ENCODE measurements at regions not wholly inside any gene's neighbourhood (a gene's known extent, or its start where the extent isn't known, plus 50 kb on each side); places are given as distances from the start of the nearest gene placed in this dataset.

DNA sequence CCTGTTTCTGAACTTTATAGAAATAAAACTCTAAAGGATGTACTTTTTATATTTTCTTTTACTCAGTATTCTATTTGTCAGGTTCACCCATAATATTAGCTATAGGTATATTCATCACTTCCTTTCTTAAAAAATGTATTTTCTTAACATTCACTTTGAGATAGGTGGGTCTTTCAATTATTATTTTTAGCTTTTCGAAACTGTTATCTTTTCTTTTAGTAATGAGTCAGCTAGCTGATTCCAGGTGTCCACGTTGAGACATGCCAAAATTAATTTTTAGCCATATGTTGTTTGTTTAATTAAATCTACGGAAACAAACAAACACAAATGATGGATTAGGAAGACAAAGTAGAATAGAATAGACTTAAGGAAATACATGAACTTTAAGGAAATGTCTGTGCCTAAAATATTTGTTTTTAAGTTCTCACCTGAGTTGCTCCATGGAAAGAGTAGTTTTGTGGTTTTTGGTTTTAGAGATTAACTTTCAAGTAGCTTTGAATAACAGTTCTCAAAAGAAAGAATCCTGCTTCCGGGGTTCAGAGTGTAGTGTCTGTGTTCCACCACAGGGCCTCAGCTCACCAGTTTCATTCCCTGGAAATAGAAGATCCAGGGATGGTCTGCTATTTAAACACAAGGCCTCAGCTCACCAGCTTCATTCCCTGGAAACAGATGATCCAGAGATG, 435.0 kb downstream of the HAO1 start:
- no peak overlapping the region for H2BK20ac ChIP-seq (ENCODE audit: low read depth, low read length)
- ATAC-seq (ENCODE audit: low read depth) = no peak
- no peaks in the 10 kb centered on the region for H3K79me1 ChIP-seq (ENCODE audit: low read depth in 1 of 2, low read length in 2 of 2)
- no peak overlapping the region for H2AFZ ChIP-seq (replicated peaks; ENCODE audit: low read length, poor library complexity)
- dilution Hi-C loops (cut with HindIII; ENCODE audit: low sequenced_read_pairs, unreplicated experiment) (no loop called here), in situ Hi-C loops (cut with MboI; ENCODE audit: low sequenced_read_pairs) (no loop called here), intact Hi-C loops (cut with micrococcal nuclease) (no loop called here)
- H2BK120ac ChIP-seq (ENCODE audit: low read depth, low read length) = no peak overlapping the region
- H3K18ac ChIP-seq (ENCODE audit: low read depth, low read length) = no peak overlapping the region
- CTCF ChIA-PET = no interaction called here
- no peaks in the 10 kb centered on the region for H3K9me1 ChIP-seq (ENCODE audit: insufficient read depth, low read length)
- H3K27ac ChIP-seq (ENCODE audit: insufficient read depth, low read length) = no peak overlapping the region
- POLR2A ChIA-PET (ENCODE audit: unreplicated experiment) = no interaction called here
- DNase-seq = no peak
- H3K4me3 ChIP-seq (ENCODE audit: insufficient read depth, low read depth, low read length) = no peak overlapping the region
- H4K8ac ChIP-seq (ENCODE audit: low read depth in 2 of 2, low read length in 2 of 2) = no peak overlapping the region
- no peak overlapping the region for H2BK15ac ChIP-seq (ENCODE audit: low read depth, low read length)
- no peak overlapping the region for H4K91ac ChIP-seq (ENCODE audit: insufficient read depth, low read depth, low read length)
- H2AK9ac ChIP-seq (replicated peaks; ENCODE audit: low read depth, low read length, poor library complexity) = no peak overlapping the region
- no peak overlapping the region for H3K23ac ChIP-seq (ENCODE audit: low read depth, low read length)
- no peak overlapping the region for H3K4me2 ChIP-seq (ENCODE audit: low read depth, low read length)
- H4K20me1 ChIP-seq (ENCODE audit: insufficient read depth, low read length) = no peaks in the 10 kb centered on the region
- no peak overlapping the region for H3K9ac ChIP-seq (ENCODE audit: low read depth, low read length)
- BruUV-seq (replicated peaks) = no TSS peak
- no peaks in the 10 kb centered on the region for H3K36me3 ChIP-seq (ENCODE audit: control insufficient read depth, insufficient read depth, low read length)
- H3K4ac ChIP-seq (ENCODE audit: low read depth, low read length) = no peak overlapping the region
- H3K27me3 ChIP-seq (ENCODE audit: control insufficient read depth, insufficient read depth, low read length) = no peaks in the 10 kb centered on the region
- H3K14ac ChIP-seq (replicated peaks; ENCODE audit: low read depth, low read length) = no peak overlapping the region
- H4K5ac ChIP-seq (ENCODE audit: low read depth, low read length) = no peak overlapping the region
- H2AK5ac ChIP-seq (ENCODE audit: low read depth, low read length) = no peak overlapping the region
- H2BK5ac ChIP-seq (ENCODE audit: low read depth, low read length, poor library complexity, severe bottlenecking) = no peak overlapping the region
- no CpG with 5 or more reads among the region's 4 CpGs for WGBS, 2 experiments (ENCODE audit: extremely low coverage in 2 of 2, insufficient read length in 1 of 2)
- no peaks in the 10 kb centered on the region for H3K4me1 ChIP-seq (ENCODE audit: control insufficient read depth, insufficient read depth, low read length)
- H3K9me3 ChIP-seq (ENCODE audit: control insufficient read depth, insufficient read depth, low read length) = no peaks in the 10 kb centered on the region
- TF ChIP-seq, protein P1, sequence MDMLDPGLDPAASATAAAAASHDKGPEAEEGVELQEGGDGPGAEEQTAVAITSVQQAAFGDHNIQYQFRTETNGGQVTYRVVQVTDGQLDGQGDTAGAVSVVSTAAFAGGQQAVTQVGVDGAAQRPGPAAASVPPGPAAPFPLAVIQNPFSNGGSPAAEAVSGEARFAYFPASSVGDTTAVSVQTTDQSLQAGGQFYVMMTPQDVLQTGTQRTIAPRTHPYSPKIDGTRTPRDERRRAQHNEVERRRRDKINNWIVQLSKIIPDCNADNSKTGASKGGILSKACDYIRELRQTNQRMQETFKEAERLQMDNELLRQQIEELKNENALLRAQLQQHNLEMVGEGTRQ (IDR thresholded peaks at IDR 0.05; ENCODE audit: low read depth, low read length) = no peak
- TF ChIP-seq RCOR1 (IDR thresholded peaks at IDR 0.05; ENCODE audit: insufficient replicate concordance, low read length) (no peak), POLR2A (IDR thresholded peaks at IDR 0.05; ENCODE audit: low read depth, low read length) (no peak), MXI1 (IDR thresholded peaks at IDR 0.05; ENCODE audit: borderline replicate concordance, low read depth, low read length) (no peak), RAD21 (IDR thresholded peaks at IDR 0.05; ENCODE audit: low read length) (no peak), MAZ (IDR thresholded peaks at IDR 0.05; ENCODE audit: borderline replicate concordance, low read depth, low read length) (no peak), NFE2L2 (IDR thresholded peaks at IDR 0.05; ENCODE audit: low read depth, low read length) (no peak)
- no peak overlapping the region for H3K56ac ChIP-seq (ENCODE audit: extremely low read depth, insufficient read depth, low read length)
